Transverse colon (tissue), 3 donors: ENCODE measurements at regions not wholly inside any gene's neighbourhood (a gene's known extent, or its start where the extent isn't known, plus 50 kb on each side); places are given as distances from the start of the nearest gene placed in this dataset.
"Not testable (repeated sequence)": the region's sequence is repeated elsewhere in the genome, so short reads cannot be mapped to it uniquely, and the experiment has no call there.

Experiments
- POLR2A ChIP-seq: fragments of 450-650 bp; IDR thresholded peaks from one replicate; pipeline ENCODE4 v1.6.1; 2016; ENCODE audit warnings: antibody characterized with exemption, mild to moderate bottlenecking, moderate library complexity
- TF ChIP-seq, protein P1 (sequence below), 5 experiments: fragments of 200-600 bp in 3 of 5; fragments of 450-650 bp in 2 of 5; sonication (generic) in 3 of 5; IDR thresholded peaks; 1 replicate in 2 of 5; 2 replicates in 3 of 5; pipeline ENCODE4 v1.5.1; 2016 to 2017; ENCODE audit warnings: antibody characterized with exemption in 5 of 5, inconsistent platforms in 3 of 5, mild to moderate bottlenecking in 2 of 5, moderate library complexity in 1 of 5

DNA sequence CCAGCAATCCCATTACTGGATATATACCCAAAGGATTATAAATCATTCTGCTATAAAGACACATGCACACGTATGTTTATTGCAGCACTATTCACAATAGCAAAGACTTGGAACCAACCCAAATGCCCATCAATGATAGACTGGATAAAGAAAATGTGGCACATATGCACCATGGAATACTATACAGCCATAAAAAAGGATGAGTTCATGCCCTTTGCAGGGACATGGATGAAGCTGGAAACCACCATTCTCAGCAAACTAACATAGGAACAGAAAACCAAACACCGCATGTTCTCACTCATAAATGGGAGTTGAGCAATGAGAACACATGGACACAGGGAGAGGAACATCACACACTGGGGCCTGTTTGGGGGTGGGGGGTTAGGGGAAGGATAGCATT, 90.8 kb upstream of the NTF3 start:
- TF ChIP-seq, protein P1, sequence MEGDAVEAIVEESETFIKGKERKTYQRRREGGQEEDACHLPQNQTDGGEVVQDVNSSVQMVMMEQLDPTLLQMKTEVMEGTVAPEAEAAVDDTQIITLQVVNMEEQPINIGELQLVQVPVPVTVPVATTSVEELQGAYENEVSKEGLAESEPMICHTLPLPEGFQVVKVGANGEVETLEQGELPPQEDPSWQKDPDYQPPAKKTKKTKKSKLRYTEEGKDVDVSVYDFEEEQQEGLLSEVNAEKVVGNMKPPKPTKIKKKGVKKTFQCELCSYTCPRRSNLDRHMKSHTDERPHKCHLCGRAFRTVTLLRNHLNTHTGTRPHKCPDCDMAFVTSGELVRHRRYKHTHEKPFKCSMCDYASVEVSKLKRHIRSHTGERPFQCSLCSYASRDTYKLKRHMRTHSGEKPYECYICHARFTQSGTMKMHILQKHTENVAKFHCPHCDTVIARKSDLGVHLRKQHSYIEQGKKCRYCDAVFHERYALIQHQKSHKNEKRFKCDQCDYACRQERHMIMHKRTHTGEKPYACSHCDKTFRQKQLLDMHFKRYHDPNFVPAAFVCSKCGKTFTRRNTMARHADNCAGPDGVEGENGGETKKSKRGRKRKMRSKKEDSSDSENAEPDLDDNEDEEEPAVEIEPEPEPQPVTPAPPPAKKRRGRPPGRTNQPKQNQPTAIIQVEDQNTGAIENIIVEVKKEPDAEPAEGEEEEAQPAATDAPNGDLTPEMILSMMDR (IDR thresholded peaks at IDR 0.05) = not testable (repeated sequence)
- TF ChIP-seq POLR2A = not testable (repeated sequence)
